ENCODE measurements at regions not wholly inside any gene's neighbourhood (a gene's known extent, or its start where the extent isn't known, plus 50 kb on each side); places are given as distances from the start of the nearest gene placed in this dataset.

- TF ChIP-seq, protein P1, sequence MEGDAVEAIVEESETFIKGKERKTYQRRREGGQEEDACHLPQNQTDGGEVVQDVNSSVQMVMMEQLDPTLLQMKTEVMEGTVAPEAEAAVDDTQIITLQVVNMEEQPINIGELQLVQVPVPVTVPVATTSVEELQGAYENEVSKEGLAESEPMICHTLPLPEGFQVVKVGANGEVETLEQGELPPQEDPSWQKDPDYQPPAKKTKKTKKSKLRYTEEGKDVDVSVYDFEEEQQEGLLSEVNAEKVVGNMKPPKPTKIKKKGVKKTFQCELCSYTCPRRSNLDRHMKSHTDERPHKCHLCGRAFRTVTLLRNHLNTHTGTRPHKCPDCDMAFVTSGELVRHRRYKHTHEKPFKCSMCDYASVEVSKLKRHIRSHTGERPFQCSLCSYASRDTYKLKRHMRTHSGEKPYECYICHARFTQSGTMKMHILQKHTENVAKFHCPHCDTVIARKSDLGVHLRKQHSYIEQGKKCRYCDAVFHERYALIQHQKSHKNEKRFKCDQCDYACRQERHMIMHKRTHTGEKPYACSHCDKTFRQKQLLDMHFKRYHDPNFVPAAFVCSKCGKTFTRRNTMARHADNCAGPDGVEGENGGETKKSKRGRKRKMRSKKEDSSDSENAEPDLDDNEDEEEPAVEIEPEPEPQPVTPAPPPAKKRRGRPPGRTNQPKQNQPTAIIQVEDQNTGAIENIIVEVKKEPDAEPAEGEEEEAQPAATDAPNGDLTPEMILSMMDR (conservative IDR thresholded peaks at IDR 0.05; ENCODE audit: low read length), result no peak
- TF ChIP-seq EZH2phosphoT487 (IDR thresholded peaks at IDR 0.05; ENCODE audit: borderline replicate concordance), result no peak
Observed at GRCh38 chr15:95567686-95568085, 762.8 kb upstream of the NR2F2 start.
